ENCODE measurements at regions not wholly inside any gene's neighbourhood (a gene's known extent, or its start where the extent isn't known, plus 50 kb on each side); places are given as distances from the start of the nearest gene placed in this dataset.

DNA sequence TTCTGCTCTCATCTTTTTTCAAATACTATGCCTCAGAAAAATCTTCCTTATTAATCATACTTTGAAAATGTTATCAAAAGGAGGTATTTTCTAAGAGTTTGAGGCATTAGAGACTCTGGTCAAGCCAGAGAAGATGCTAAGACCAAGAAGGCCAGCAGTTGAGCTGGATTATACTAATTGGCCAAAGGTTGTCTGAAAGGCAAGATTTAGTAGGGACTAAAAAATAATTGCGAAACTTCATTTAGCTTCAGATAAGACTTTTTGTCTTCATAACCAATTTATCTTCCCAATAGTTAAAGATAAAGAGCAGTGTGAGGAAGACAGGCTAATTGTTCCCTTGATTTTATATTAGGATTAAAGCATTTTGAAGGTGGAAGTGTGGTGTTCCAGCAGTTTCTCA is 1412.4 kb upstream of the PCDH7 start:
- TF ChIP-seq, protein P1, sequence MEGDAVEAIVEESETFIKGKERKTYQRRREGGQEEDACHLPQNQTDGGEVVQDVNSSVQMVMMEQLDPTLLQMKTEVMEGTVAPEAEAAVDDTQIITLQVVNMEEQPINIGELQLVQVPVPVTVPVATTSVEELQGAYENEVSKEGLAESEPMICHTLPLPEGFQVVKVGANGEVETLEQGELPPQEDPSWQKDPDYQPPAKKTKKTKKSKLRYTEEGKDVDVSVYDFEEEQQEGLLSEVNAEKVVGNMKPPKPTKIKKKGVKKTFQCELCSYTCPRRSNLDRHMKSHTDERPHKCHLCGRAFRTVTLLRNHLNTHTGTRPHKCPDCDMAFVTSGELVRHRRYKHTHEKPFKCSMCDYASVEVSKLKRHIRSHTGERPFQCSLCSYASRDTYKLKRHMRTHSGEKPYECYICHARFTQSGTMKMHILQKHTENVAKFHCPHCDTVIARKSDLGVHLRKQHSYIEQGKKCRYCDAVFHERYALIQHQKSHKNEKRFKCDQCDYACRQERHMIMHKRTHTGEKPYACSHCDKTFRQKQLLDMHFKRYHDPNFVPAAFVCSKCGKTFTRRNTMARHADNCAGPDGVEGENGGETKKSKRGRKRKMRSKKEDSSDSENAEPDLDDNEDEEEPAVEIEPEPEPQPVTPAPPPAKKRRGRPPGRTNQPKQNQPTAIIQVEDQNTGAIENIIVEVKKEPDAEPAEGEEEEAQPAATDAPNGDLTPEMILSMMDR (IDR thresholded peaks at IDR 0.05; ENCODE audit: low read depth, low read length, missing control alignments), result no peak
- no peak for DNase-seq (ENCODE audit: low read depth)
- in situ Hi-C loops (cut with HindIII; ENCODE audit: low sequenced_read_pairs), result no loop called here
- H3K4me3 ChIP-seq (ENCODE audit: low read depth, low read length), result no peak overlapping the region

DNA sequence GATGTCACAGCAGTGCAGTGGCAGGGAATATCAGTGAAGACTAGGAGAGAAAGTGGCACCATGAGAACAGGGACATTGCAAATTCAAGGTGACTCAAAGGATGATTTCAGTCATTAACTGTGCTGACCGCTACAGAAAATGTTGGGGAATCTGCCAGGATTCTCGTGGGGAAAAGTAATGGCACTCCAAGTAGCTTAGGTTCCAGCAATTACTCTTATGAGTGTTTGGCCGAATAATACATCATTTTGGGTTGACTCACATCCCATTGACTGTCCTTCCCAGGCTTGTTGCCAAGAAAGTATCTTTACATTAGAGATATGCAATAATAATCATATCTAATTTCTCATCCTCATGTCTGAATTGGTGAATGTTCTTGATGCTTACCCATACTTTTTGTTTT is 1411.1 kb upstream of the PCDH7 start:
- in situ Hi-C loops (cut with HindIII; ENCODE audit: low sequenced_read_pairs), result no loop called here
- no peak for DNase-seq (ENCODE audit: low read depth)
- TF ChIP-seq, protein P1 (IDR thresholded peaks at IDR 0.05; ENCODE audit: low read depth, low read length, missing control alignments), result no peak
- no peak overlapping the region for H3K4me3 ChIP-seq (ENCODE audit: low read depth, low read length)

DNA sequence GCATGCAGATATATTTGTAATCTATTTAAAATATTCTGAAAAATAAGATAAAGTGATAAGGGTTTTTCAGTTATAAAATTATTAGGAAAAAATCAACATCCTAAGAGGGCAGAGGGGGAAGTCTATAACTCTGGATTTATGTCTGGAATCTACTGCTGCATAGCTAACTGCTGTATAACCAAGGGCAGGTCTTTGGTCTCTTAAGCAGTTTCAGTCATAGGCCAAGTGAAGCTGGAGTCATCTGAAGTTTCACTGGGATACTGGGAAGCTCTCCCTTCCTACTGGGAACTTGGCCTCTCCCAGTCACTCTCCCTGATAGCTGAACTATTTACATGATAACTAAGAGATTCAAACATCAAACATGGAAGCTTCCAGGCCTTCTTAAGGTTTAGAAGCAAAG is 1409.9 kb upstream of the PCDH7 start:
- TF ChIP-seq, protein P1 (IDR thresholded peaks at IDR 0.05; ENCODE audit: low read depth, low read length, missing control alignments), result no peak
- DNase-seq (ENCODE audit: low read depth), result no peak
- in situ Hi-C loops (cut with HindIII; ENCODE audit: low sequenced_read_pairs), result no loop called here
- H3K4me3 ChIP-seq (ENCODE audit: low read depth, low read length), result no peak overlapping the region

DNA sequence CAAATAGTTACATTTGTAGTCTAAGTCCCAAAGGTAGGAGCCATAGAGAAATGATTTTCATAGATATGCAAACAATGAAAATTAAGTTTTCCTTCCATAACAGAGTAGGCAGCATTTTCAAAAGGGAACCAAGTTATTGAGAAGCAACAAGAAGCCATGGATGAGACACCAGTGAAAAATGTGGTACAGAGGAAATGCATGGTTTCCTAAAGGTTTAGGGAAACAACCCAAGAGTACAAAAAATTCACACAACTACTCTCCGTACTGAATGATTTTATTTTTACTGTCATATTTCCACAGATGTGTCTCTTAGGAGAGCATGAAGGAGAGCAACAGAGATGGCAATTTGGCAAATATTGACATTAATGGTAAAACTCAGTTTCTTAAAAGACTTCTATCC is 1408.9 kb upstream of the PCDH7 start:
- H3K4me3 ChIP-seq (ENCODE audit: low read depth, low read length), result no peak overlapping the region
- DNase-seq (ENCODE audit: low read depth), result no peak
- TF ChIP-seq, protein P1 (IDR thresholded peaks at IDR 0.05; ENCODE audit: low read depth, low read length, missing control alignments), result no peak
- in situ Hi-C loops (cut with HindIII; ENCODE audit: low sequenced_read_pairs), result no loop called here

DNA sequence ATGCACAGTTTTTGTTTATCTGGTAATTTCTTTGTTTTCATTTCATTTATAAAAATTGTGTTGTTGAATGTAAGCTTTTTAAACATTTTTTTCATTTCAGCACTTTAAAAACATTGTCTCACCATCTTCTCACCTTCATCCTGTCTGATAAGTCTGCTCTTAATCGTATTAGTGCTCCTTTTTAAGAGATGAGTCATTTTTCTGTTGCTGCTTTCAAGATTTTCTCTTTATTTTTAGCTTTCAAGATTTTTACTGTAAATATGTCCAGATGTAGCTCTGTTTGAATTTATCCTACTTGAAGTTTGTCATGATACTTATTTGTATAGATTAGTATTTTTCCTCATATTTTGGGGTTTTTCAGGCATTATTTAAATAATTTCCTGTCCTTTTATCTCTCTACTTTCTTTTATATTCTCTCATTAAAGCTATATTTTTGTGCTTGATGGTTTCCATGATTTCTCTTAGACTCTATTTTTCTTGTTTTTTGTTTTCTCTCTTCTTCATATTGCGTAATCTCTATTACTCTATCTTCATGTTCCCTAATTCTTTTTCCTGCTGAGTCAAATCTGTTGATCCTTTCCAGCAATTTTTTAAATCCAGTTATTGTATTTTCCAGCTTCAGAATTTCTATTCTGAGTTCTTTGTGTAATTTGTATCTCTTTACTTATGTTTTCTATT is 1400.4 kb upstream of the PCDH7 start:
- in situ Hi-C loops (cut with HindIII; ENCODE audit: low sequenced_read_pairs), result no loop called here
- no peak overlapping the region for H3K4me3 ChIP-seq (ENCODE audit: low read depth, low read length)
- no peak for DNase-seq (ENCODE audit: low read depth)
- TF ChIP-seq, protein P1 (IDR thresholded peaks at IDR 0.05; ENCODE audit: low read depth, low read length, missing control alignments), result no peak

DNA sequence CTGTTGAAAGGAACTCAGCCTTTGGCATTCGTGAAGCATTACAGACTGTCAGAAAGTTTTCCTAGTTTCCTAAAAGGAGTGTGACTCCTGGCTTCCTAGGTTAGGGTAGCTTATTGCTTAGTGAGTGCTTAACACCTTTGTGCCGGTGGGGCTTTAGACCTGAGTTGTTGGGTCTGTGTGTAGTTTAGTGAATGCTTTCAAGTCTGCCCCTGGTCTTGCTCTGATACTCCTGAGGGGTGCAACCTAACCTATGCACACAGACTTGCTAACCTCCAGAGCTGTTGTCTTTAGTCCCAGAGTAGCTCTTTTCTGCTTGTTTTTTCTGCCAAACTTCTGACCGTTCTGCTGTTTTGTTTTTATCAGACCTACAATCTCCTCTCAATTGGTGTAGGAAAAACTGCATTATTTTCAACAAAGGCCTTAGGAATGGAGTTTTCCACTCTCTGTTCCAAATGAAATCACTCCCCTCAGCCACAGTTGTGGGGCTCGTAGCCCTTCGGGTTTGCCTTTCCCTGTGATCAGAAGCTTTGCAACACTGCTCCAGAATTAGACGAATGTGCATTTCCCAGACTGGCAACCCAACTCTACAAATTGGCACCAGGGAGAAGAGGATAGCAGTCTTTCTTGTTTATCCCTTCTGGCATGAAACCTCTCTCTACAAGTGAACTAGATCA is 1399.1 kb upstream of the PCDH7 start:
- in situ Hi-C loops (cut with HindIII; ENCODE audit: low sequenced_read_pairs), result no loop called here

More for the DNA sequence above, 1399.1 kb upstream of the PCDH7 start:
- TF ChIP-seq, protein P1 (IDR thresholded peaks at IDR 0.05; ENCODE audit: low read depth, low read length, missing control alignments), result no peak
- no peak overlapping the region for H3K4me3 ChIP-seq (ENCODE audit: low read depth, low read length)
- DNase-seq (ENCODE audit: low read depth), result no peak

Data from astrocyte of the cerebellum (primary cell).